ENCODE measurements at regions not wholly inside any gene's neighbourhood (a gene's known extent, or its start where the extent isn't known, plus 50 kb on each side); places are given as distances from the start of the nearest gene placed in this dataset.
"Not testable (repeated sequence)": the region's sequence is repeated elsewhere in the genome, so short reads cannot be mapped to it uniquely, and the experiment has no call there.

GRCh38 chr2:236632295-236633218, 62.9 kb downstream of the ACKR3 start:
- DNase-seq (ENCODE audit: low read depth in 1 of 2, low spot score in 1 of 2), result no peak

- DNase-seq (ENCODE audit: low read depth in 1 of 2, low spot score in 1 of 2), result no peak
Observed at GRCh38 chr2:236633219-236633570, 63.6 kb downstream of the ACKR3 start.

- no peak for DNase-seq (ENCODE audit: low read depth in 1 of 2, low spot score in 1 of 2)
Observed at GRCh38 chr2:236633775-236634560, 64.3 kb downstream of the ACKR3 start.

GRCh38 chr2:236636261-236636660, 66.6 kb downstream of the ACKR3 start:
- no peak for DNase-seq (ENCODE audit: low read depth in 1 of 2, low spot score in 1 of 2)

- no peak for DNase-seq (ENCODE audit: low read depth in 1 of 2, low spot score in 1 of 2)
Observed at GRCh38 chr2:236636714-236637470, 67.3 kb downstream of the ACKR3 start.

DNA sequence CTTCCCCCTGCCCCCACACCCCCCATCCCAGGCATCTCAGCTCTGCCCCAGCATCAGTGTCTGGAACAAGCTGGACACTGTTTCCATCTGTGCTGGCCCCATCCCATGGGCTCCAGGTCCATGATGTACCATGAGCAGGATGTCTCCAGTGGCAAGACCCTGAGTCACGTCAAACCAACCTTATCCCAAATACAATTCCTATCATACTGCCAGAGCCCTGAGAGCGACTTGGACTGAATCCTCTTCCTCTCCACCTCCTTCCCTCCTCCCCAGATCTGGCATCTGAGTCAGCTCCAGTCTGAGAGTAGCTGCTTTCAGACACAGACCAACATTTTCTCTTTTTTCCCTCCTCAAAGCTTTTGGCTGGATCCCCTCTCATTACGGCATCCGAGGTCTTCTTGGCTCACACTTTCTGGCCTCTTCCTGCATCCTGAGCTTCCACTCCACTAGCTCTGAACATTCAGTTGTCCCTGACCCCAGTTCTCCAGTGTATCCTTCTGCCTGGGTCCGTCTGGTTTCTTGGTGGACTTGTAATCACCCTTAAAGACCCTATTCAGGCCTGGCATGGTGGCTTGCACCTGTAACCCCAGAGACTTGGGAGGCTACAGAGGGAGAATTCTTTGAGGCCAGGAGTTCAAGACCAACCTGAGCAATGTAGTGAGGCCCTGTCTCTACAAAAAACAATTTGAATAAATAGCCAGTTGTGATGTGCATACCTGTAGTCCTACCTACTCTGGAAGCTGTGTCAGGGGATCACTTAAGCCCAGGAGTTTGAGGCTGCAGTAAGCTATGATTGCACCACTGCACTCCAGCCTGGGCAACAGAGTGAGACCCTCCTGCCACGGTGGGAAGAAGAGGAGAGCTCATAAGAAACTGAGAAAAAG, 68.3 kb downstream of the ACKR3 start:
- no peak for DNase-seq (ENCODE audit: low read depth in 1 of 2, low spot score in 1 of 2)

DNA sequence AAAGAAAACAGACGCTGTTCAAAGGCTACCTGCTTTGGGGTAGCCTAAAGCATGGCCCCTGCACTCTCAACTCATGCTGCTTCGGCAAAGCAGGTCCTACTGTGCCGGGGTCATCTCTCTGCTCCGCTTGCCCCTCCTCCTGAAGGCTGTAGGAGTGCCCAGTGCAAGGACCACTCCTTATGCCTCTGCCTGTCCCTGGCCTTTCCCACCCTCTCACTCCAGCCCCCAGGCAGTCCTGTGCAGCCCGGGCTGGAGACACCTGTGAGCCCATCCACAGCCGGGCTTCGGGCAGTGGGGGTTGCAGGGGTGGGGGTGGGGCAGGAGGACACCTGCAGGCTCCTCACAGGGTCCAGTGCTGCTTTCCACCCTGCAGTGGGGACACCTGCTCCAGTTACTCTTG, 69.1 kb downstream of the ACKR3 start:
- no peak for DNase-seq (ENCODE audit: low read depth in 1 of 2, low spot score in 1 of 2)

DNA sequence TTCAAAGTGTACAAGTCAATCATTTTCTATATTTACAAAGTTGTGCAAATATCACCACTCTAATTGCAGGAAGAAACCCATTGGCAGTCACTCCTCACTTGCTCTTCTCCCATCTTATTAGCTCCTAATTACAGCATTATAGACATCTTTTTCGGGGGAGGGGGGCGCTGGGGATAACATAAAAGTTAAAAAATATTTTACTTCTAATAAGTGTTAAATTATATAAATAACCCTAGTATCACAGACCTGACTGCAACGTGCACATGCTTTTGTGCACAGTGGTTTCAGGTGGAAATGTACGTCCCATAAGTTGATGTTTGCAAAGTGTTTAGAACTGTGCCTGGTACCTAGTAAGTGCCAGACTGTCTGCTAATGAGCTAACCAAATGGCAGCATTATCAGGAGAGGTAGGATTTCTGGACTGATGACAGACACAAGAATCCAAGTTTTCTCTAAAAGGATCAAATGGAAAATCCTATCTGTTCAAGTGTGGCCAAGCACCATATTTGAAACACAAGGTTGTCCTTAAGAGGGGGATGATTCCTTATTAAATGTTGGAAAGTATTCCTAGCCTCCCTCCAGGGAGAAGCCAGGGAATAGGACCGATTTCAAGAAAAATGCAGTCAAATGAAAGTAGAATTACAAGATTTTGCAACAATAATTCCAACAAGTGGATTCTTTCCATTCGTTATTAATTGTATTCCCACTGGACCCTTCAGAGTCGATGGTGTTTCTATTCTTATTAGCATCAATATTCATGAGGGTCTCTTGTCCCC, 70.0 kb downstream of the ACKR3 start:
- no peak for DNase-seq (ENCODE audit: low read depth in 1 of 2, low spot score in 1 of 2)

- no peak for DNase-seq (ENCODE audit: low read depth in 1 of 2, low spot score in 1 of 2)
Observed at GRCh38 chr2:236641051-236641726, 71.6 kb downstream of the ACKR3 start.

GRCh38 chr2:236642125-236642524, 72.5 kb downstream of the ACKR3 start:
- DNase-seq (ENCODE audit: low read depth in 1 of 2, low spot score in 1 of 2), result no peak

GRCh38 chr2:236642584-236643291, 73.1 kb downstream of the ACKR3 start:
- DNase-seq (ENCODE audit: low read depth in 1 of 2, low spot score in 1 of 2), result no peak

GRCh38 chr2:236643480-236643879, 73.9 kb downstream of the ACKR3 start:
- no peak for DNase-seq (ENCODE audit: low read depth in 1 of 2, low spot score in 1 of 2)

DNA sequence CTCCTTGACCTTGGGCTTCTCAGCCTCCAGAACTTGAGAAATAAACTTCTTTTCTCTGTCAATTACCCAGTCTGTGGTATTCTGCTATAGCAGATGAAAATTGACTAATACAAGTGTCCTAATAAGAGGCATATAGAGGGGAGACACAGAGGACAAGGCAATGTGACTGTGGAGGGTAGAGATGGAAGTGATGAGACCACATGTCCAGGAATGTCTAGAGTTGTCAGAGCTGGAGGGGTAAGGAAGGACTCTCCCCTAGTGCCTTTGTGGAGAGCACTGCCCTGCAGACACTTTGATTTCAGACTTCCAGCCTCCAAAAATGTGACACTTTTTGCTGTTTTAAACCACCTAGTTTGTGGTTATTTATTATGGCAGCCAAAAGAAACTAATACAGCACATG, 74.4 kb downstream of the ACKR3 start:
- DNase-seq (ENCODE audit: low read depth in 1 of 2, low spot score in 1 of 2), result no peak

DNA sequence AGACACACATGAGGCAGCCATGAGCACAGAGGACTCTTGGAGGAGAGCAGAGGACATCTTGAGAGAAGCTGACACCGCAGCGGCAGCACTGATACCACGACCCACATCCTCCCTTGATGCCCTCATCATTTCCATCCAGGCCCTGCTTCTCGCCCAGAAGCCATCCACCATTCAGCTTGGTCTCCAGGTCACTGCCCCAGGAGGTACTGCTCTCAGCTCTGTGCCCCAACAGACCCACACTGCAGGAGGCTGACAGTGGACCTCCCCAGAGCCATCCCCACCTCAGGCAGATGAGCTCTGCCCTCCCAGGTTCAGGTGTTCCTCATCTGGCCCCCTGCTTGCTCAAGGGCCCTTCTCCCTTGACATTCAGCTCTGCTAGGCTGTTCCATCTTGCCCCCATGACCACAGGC, 74.9 kb downstream of the ACKR3 start:
- no peak for DNase-seq (ENCODE audit: low read depth in 1 of 2, low spot score in 1 of 2)

- not testable (repeated sequence) for DNase-seq (ENCODE audit: low read depth in 1 of 2, low spot score in 1 of 2)
Observed at GRCh38 chr2:236645141-236645540, 75.5 kb downstream of the ACKR3 start.

DNA sequence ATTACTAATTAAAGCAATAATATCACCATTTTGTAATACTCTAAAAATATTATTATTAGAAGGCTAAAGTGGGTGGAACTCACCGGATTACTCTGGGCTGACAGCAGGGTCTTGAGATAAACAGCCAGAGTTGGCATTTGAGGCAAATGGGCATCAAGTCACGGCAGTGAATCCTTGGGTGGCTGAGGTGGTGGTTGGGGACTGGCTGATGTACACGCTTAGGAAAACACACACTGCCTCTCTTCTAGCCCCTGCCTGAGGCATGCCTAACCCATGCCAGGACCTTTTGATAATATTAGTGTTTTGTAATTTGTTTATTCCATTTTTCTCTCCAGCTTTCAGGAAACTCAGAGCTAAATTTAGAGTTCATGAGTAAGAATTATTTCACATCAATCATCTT, 76.8 kb downstream of the ACKR3 start:
- no peak for DNase-seq (ENCODE audit: low read depth in 1 of 2, low spot score in 1 of 2)

GRCh38 chr2:236646871-236647270, 77.2 kb downstream of the ACKR3 start:
- DNase-seq (ENCODE audit: low read depth in 1 of 2, low spot score in 1 of 2), result no peak

DNA sequence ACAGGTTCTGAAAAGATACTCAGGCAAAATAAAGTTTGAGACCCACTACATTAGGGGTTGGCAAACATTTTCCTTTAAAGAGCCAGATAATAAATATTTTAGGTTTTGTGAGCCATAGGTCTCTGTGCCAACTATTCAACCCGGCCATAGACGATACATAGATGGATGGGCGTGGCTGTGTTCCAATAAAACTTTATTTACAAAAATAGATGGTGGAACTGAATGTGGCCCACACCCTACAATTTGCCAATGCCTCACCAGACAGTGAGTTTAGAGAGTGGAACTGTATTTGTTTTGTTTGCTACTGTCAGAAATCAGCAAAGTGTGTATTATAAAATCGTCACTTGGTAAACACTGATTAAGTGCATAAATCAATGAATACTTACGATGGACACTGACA, 78.0 kb downstream of the ACKR3 start:
- no peak for DNase-seq (ENCODE audit: low read depth in 1 of 2, low spot score in 1 of 2)

DNA sequence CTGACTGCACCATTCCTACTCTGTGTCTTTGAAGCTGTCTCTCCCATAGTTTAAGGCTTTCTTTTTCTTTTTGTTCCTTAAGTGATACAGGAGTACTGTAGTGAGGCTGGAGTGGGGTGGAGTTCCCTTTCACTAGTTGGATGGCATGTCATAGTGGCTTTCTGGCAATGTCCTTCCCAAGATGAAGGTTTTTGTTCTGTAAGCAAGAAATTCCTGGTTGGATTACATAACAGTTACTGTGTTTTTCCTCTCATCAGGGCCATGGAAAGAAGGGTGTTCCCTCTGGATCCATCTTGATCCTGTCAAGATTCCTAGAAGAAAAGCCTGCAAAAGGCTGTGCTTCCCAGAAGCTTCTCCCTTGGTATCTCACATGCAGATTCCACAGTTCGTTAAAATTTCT, 84.2 kb downstream of the ACKR3 start:
- no peak for DNase-seq (ENCODE audit: low read depth in 1 of 2, low spot score in 1 of 2)

Data from stimulated activated CD4-positive, alpha-beta T cell treated with anti-CD3 and anti-CD28 coated beads, Interleukin-15, amount 100 ng/mL, for 1 hour (primary cell).